NT2/D1 (cell line): ENCODE measurements at regions not wholly inside any gene's neighbourhood (a gene's known extent, or its start where the extent isn't known, plus 50 kb on each side); places are given as distances from the start of the nearest gene placed in this dataset.

ENCODE experiments used
- DNase-seq: peaks from one replicate; pipeline ENCODE4 v3.0.0-alpha.2; 2011; ENCODE audit warnings: low read depth, low spot score
- H3K27me3 ChIP-seq: 2 replicates; pipeline ENCODE4 v1.6.0; 2011; ENCODE audit warnings: mild to moderate bottlenecking; ENCODE audit not compliant: insufficient read length, insufficient read depth
- H3K36me3 ChIP-seq: 2 replicates; pipeline ENCODE4 v1.6.1; 2011; ENCODE audit warnings: mild to moderate bottlenecking, low read length, mixed read lengths; ENCODE audit not compliant: insufficient read depth, insufficient read length
- H3K4me1 ChIP-seq: 2 replicates; pipeline ENCODE4 v1.5.1; 2011; ENCODE audit not compliant: insufficient read depth, insufficient read length
- H3K4me3 ChIP-seq: 2 replicates; pipeline ENCODE4 v1.5.1; 2011; ENCODE audit warnings: low read depth; ENCODE audit not compliant: insufficient read length
- H3K9ac ChIP-seq: 2 replicates; pipeline ENCODE4 v1.6.0; 2011; ENCODE audit warnings: low read depth; ENCODE audit not compliant: insufficient read length
- H3K9me3 ChIP-seq: 2 replicates; pipeline ENCODE4 v1.5.1; 2011; ENCODE audit warnings: mild to moderate bottlenecking, low read length; ENCODE audit not compliant: insufficient read depth
- SUZ12 ChIP-seq: IDR thresholded peaks from 2 replicates; pipeline ENCODE4 v1.6.1; 2011; ENCODE audit not compliant: insufficient read length, insufficient read depth; ENCODE audit errors: extremely low read depth
- YY1 ChIP-seq: IDR thresholded peaks from 2 replicates; pipeline ENCODE4 v1.6.1; 2011; ENCODE audit not compliant: insufficient read length, insufficient read depth
- ZNF274 ChIP-seq: IDR thresholded peaks from 2 replicates; pipeline ENCODE4 v1.6.1; 2011; ENCODE audit warnings: mild to moderate bottlenecking, low read depth, low read length

- no peak overlapping the region for H3K9ac ChIP-seq
- no peaks in the 10 kb centered on the region for H3K27me3 ChIP-seq
- no peaks in the 10 kb centered on the region for H3K4me1 ChIP-seq
- H3K4me3 ChIP-seq = no peak overlapping the region
- DNase-seq = no peak
- H3K36me3 ChIP-seq = no peaks in the 10 kb centered on the region
- no peaks in the 10 kb centered on the region for H3K9me3 ChIP-seq
- TF ChIP-seq ZNF274 (no peak), SUZ12 (no peak)
Observed at GRCh38 chr3:20417388-20418108, 231.5 kb upstream of the SGO1 start.

DNA sequence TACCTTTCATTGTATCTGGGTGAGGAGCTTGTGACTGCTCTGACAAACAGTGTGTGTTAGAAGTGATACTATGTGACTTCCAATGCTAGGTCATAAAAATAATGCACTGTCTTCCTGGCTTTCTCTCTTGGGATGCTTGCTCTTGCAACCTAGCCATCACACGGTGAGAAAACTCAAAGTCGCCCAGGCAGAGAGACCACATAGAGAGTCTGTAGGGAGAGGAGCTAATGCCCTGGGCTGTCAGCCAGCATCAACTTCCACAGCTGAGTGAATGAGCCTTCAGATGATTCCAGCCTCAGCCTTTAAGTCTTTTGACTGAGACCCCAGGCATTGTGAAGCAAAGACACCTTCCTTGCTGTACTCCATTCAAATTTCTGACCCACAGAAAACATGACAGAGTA, 220.6 kb upstream of the SGO1 start:
- Histone ChIP-seq H3K4me3 (no peak overlapping the region), H3K36me3 (no peaks in the 10 kb centered on the region), H3K9ac (no peak overlapping the region), H3K9me3 (no peaks in the 10 kb centered on the region), H3K4me1 (no peaks in the 10 kb centered on the region), H3K27me3 (no peaks in the 10 kb centered on the region)
- DNase-seq = peak; percentile 11
- TF ChIP-seq YY1 = no peak
- no peak for TF ChIP-seq SUZ12
- TF ChIP-seq ZNF274 = no peak

DNA sequence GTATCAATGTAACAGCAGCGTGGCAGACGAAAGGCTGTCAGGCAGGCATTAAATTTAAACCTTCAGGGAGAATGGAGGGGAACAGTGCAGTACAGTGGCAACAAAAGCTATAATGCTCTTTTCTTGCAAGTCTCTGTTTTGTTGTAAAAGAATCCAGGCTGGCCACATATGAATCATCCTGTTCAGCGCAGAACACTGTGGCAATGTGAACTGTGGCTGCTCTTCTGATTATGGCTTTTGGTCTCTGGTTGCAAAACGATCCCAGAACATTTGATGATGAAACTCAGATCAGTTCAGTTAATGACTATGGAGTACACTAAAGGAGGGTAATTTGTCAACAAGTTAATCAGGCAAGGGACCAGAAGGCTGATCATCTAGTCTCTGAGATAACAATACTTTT, 219.7 kb upstream of the SGO1 start:
- no peak for DNase-seq
- Histone ChIP-seq H3K27me3 (no peaks in the 10 kb centered on the region), H3K9me3 (no peaks in the 10 kb centered on the region), H3K9ac (no peak overlapping the region), H3K4me3 (no peak overlapping the region), H3K4me1 (no peaks in the 10 kb centered on the region), H3K36me3 (no peaks in the 10 kb centered on the region)
- no peak for TF ChIP-seq ZNF274
- no peak for TF ChIP-seq YY1
- TF ChIP-seq SUZ12 = no peak

GRCh38 chr3:20405231-20405630, 219.2 kb upstream of the SGO1 start:
- Histone ChIP-seq H3K4me1 (no peaks in the 10 kb centered on the region), H3K9me3 (no peaks in the 10 kb centered on the region), H3K36me3 (no peaks in the 10 kb centered on the region), H3K27me3 (no peaks in the 10 kb centered on the region), H3K4me3 (no peak overlapping the region), H3K9ac (no peak overlapping the region)
- TF ChIP-seq YY1 = no peak
- no peak for TF ChIP-seq ZNF274
- no peak for TF ChIP-seq SUZ12
- no peak for DNase-seq

DNA sequence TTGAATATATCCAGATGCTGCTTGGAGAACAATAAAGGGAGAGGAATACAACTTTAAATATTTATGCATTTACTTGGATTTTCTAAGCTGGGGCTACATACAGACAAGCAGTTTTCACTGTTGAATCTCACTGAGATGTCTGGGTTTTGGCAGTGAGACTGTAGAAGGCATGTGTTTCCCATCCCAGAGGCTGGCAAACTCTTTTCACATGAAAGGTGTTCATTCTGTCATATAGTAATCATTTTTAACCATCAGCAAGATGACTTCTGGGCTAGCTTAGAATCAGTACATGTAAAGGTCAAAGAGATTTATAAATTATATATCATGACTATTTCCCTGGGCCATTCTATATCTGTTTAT, 218.7 kb upstream of the SGO1 start:
- DNase-seq = no peak
- Histone ChIP-seq H3K4me1 (no peaks in the 10 kb centered on the region), H3K36me3 (no peaks in the 10 kb centered on the region), H3K4me3 (no peak overlapping the region), H3K9me3 (no peaks in the 10 kb centered on the region), H3K27me3 (no peaks in the 10 kb centered on the region), H3K9ac (no peak overlapping the region)
- TF ChIP-seq SUZ12 = no peak
- TF ChIP-seq YY1 = no peak
- TF ChIP-seq ZNF274 = no peak

GRCh38 chr3:20403986-20404740, 218.2 kb upstream of the SGO1 start:
- Histone ChIP-seq H3K4me3 (no peak overlapping the region), H3K9ac (no peak overlapping the region), H3K4me1 (no peaks in the 10 kb centered on the region), H3K36me3 (no peaks in the 10 kb centered on the region), H3K9me3 (no peaks in the 10 kb centered on the region), H3K27me3 (no peaks in the 10 kb centered on the region)
- no peak for DNase-seq
- TF ChIP-seq SUZ12 (no peak), YY1 (no peak), ZNF274 (no peak)

GRCh38 chr3:20401253-20401652, 215.2 kb upstream of the SGO1 start:
- no peaks in the 10 kb centered on the region for H3K9me3 ChIP-seq
- no peak overlapping the region for H3K9ac ChIP-seq
- H3K4me3 ChIP-seq = no peak overlapping the region
- H3K27me3 ChIP-seq = no peaks in the 10 kb centered on the region
- DNase-seq = no peak
- H3K4me1 ChIP-seq = no peaks in the 10 kb centered on the region
- TF ChIP-seq YY1 (no peak), SUZ12 (no peak), ZNF274 (no peak)
- H3K36me3 ChIP-seq = no peaks in the 10 kb centered on the region
